Choroid plexus epithelial cell (primary cell): ENCODE measurements at regions not wholly inside any gene's neighbourhood (a gene's known extent, or its start where the extent isn't known, plus 50 kb on each side); places are given as distances from the start of the nearest gene placed in this dataset.
"Not testable (repeated sequence)": the region's sequence is repeated elsewhere in the genome, so short reads cannot be mapped to it uniquely, and the experiment has no call there.

Experiments
- DNase-seq: peaks from one replicate; pipeline ENCODE4 v3.0.0-alpha.2; 2010; ENCODE audit warnings: low read depth
- H3K4me3 ChIP-seq: 2 replicates; pipeline ENCODE4 v1.5.1; 2011; ENCODE audit warnings: low read depth, mild to moderate bottlenecking, control low read depth, low read length, moderate library complexity
- TF ChIP-seq, protein P1 (sequence below): conservative IDR thresholded peaks from 2 replicates; pipeline ENCODE4 v1.5.1; 2011; ENCODE audit warnings: low read depth, mild to moderate bottlenecking, control low read depth, inconsistent platforms, low read length, moderate library complexity

DNA sequence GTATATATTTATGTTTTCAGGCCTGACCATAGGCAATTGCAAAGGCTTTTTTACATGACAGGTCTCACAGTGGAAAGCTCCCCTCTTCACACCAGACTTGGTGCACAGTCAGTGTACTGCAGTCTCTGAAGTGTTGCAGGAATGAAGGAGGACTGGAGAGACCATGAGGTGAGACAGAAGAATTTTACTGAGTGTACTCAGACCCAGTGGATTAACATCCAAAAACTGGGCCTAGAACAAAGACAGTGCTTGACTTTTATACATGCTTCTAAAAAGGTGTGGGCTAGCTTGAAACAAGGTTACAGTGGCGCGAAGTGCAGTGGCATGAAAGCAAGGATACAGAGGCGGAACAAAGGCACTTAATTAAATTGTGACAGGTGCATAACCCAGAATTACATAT, 822.9 kb downstream of the RAPGEF2 start:
- H3K4me3 ChIP-seq = no peak overlapping the region
- DNase-seq = no peak
- TF ChIP-seq, protein P1, sequence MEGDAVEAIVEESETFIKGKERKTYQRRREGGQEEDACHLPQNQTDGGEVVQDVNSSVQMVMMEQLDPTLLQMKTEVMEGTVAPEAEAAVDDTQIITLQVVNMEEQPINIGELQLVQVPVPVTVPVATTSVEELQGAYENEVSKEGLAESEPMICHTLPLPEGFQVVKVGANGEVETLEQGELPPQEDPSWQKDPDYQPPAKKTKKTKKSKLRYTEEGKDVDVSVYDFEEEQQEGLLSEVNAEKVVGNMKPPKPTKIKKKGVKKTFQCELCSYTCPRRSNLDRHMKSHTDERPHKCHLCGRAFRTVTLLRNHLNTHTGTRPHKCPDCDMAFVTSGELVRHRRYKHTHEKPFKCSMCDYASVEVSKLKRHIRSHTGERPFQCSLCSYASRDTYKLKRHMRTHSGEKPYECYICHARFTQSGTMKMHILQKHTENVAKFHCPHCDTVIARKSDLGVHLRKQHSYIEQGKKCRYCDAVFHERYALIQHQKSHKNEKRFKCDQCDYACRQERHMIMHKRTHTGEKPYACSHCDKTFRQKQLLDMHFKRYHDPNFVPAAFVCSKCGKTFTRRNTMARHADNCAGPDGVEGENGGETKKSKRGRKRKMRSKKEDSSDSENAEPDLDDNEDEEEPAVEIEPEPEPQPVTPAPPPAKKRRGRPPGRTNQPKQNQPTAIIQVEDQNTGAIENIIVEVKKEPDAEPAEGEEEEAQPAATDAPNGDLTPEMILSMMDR = no peak

DNA sequence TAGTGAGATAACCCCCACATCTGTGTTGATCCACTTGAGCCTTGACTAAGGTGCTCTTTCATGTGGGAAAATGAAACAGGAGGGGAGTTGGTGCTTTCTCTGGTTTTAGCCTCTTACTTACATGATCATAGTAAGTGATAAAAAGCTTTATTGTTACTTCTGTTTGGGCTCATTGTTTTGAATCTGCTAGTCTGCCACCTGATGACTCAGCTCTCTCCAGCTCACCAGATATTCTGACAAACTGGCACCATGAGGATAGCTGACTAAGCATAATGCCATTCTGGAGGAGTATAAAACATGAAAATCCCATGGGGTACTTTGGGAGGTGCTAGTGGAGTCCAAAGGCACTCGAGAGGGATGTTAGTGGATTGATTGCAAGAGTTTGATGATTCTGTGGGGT, 824.0 kb downstream of the RAPGEF2 start:
- no peak for DNase-seq
- no peak overlapping the region for H3K4me3 ChIP-seq
- TF ChIP-seq, protein P1 = no peak

DNA sequence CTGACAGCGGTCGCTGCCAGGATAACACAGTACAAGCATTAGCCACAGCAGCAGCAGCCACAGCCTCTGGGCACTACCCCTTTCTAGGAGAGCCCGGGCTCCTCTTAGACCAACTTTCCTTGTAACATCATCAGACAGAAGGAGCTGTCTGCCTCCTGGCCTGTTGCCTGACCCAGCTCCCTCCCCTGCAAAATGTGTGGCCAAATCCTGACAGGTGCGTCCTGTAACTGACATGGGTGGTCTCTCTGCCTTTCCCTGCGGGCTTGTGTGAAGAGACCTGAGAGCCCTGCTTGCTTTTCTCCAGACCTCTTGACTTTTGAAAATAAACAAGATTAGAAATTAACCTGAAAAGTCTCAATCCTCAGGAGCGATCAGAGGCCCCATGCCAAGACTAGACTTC, 824.9 kb downstream of the RAPGEF2 start:
- TF ChIP-seq, protein P1 = no peak
- H3K4me3 ChIP-seq = no peak overlapping the region
- no peak for DNase-seq

DNA sequence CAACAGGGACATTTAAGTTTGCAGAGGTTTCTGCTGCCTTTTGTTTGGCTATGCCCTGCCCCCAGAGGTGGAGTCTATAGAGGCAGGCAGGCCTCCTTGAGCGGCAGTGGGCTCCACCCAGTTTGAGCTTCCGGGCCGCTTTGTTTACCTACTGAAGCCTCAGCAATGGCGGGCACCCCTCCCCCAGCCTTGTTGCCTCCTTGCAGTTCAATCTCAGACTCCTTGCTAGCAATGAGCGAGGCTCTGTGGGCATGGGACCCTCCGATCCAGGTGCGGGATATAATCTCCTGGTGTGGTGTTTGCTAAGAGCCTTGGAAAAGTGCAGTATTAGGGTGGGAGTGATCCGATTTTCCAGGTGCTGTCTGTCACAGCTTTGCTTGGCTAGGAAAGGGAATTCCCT, 831.7 kb downstream of the RAPGEF2 start:
- not testable (repeated sequence) for H3K4me3 ChIP-seq, DNase-seq

DNA sequence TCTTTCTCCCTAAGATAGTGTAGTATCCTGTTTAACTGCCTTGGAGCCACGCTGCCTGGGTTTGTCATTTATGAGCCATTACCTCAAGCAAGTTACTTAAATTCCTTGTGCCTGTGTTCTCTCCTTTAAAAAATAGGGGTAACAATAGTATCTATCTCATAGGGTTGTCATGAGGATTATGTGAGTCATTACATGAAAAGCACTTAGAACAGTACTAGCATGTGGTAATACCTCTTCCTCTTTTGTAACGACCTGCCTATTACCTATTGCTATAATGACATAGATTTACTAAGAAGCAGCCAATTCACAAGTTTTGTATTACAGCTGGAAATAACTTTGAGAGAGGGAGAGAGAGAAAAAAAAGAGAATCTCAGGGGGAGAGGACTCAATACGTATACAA, 834.7 kb downstream of the RAPGEF2 start:
- DNase-seq = no peak
- TF ChIP-seq, protein P1 = no peak
- H3K4me3 ChIP-seq = no peak overlapping the region

DNA sequence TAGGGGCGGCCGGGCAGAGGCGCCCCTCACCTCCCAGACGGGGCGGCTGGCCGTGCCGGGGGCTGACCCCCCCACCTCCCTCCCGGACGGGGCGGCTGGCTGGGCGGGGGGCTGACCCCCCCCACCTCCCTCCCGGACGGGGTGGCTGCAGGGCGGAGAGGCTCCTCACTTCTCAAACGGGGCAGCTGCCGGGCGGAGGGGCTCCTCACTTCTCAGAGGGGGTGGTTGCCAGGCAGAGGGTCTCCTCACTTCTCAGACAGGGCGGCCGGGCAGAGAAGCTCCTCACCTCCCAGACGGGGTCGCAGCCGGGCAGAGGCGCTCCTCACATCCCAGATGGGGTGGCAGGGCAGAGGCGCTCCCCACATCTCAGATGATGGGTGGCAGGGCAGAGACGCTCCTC, 836.8 kb downstream of the RAPGEF2 start:
- DNase-seq, H3K4me3 ChIP-seq: not testable (repeated sequence)

DNA sequence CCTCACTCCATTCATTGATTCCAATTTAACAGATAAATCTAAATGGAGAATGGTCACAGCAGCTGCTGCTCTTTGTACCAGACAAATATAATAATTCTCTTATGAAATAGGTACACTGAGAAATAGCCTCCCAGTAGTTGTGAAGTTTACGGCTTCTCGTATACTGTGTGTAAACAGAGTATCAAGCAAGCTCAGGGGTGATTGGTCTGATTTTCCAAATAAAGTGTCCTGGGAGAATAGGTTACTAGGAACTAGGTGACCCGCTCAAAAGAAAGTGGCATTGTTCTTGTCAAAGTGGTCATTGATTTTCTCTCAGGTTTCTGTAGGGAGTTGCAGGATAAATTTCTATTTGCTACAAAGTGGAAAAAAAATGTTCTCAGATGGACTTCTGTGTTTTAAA, 838.2 kb downstream of the RAPGEF2 start:
- DNase-seq = no peak
- H3K4me3 ChIP-seq = no peak overlapping the region
- TF ChIP-seq, protein P1 = no peak

DNA sequence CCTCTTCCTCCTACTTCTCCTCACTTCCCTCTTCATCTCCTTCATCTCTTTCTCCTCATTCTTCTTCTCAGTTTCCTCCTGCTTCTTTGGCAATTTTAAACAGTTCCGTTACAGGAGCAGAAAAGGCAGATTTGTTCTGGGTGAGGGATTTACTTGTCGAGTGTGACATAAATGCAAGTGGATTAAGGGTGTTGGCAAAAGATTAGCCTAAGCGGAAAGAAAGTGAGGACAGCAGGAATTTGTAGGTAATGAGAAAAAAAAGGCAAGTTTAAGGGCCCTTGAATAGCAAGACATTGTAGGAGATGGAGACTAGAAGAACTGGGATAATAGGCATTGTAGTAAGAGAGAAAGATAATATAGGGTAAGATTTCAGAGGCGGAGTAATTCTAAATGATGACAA, 841.6 kb downstream of the RAPGEF2 start:
- TF ChIP-seq, protein P1 = no peak
- no peak for DNase-seq
- no peak overlapping the region for H3K4me3 ChIP-seq
